ENCODE measurements at regions not wholly inside any gene's neighbourhood (a gene's known extent, or its start where the extent isn't known, plus 50 kb on each side); places are given as distances from the start of the nearest gene placed in this dataset.

DNA sequence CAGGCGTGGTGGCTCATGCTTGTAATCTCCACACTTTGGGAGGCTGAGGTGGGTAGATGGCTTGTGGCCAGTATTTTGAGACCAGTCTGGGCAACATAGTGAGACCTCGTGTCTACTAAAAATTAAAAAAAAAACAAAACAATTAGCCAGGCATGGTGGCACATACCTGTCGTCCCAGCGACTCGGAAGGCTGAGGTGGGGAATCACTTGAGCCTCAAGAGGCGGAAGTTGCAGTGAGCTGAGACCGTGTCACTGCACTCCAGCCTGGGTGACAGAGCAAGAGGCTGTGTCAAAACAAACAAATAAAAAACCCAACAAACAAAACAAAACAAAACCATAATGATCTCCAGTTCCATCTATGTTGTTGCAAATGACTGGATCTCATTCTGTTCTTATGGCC, 341.3 kb upstream of the CFAP20DC start:
- Histone ChIP-seq H3K27ac (replicated peaks) (no peak overlapping the region), H3K4me3 (replicated peaks; ENCODE audit: insufficient read depth, low read length) (no peak overlapping the region), H3K27me3 (ENCODE audit: insufficient read depth, poor library complexity, severe bottlenecking) (peaks cover 2% of the 10 kb centered on the region)
- TF ChIP-seq, protein P1, sequence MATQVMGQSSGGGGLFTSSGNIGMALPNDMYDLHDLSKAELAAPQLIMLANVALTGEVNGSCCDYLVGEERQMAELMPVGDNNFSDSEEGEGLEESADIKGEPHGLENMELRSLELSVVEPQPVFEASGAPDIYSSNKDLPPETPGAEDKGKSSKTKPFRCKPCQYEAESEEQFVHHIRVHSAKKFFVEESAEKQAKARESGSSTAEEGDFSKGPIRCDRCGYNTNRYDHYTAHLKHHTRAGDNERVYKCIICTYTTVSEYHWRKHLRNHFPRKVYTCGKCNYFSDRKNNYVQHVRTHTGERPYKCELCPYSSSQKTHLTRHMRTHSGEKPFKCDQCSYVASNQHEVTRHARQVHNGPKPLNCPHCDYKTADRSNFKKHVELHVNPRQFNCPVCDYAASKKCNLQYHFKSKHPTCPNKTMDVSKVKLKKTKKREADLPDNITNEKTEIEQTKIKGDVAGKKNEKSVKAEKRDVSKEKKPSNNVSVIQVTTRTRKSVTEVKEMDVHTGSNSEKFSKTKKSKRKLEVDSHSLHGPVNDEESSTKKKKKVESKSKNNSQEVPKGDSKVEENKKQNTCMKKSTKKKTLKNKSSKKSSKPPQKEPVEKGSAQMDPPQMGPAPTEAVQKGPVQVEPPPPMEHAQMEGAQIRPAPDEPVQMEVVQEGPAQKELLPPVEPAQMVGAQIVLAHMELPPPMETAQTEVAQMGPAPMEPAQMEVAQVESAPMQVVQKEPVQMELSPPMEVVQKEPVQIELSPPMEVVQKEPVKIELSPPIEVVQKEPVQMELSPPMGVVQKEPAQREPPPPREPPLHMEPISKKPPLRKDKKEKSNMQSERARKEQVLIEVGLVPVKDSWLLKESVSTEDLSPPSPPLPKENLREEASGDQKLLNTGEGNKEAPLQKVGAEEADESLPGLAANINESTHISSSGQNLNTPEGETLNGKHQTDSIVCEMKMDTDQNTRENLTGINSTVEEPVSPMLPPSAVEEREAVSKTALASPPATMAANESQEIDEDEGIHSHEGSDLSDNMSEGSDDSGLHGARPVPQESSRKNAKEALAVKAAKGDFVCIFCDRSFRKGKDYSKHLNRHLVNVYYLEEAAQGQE (IDR thresholded peaks at IDR 0.05; ENCODE audit: insufficient replicate concordance, low read depth): no peak
- TF ChIP-seq POLR2AphosphoS5 (IDR thresholded peaks at IDR 0.05; ENCODE audit: low read depth): no peak
- no peak for TF ChIP-seq SPI1 (IDR thresholded peaks at IDR 0.05; ENCODE audit: borderline replicate concordance, low read depth)
- no peak for TF ChIP-seq GABPA (IDR thresholded peaks at IDR 0.05; ENCODE audit: low read depth)
- TF ChIP-seq, protein P2, sequence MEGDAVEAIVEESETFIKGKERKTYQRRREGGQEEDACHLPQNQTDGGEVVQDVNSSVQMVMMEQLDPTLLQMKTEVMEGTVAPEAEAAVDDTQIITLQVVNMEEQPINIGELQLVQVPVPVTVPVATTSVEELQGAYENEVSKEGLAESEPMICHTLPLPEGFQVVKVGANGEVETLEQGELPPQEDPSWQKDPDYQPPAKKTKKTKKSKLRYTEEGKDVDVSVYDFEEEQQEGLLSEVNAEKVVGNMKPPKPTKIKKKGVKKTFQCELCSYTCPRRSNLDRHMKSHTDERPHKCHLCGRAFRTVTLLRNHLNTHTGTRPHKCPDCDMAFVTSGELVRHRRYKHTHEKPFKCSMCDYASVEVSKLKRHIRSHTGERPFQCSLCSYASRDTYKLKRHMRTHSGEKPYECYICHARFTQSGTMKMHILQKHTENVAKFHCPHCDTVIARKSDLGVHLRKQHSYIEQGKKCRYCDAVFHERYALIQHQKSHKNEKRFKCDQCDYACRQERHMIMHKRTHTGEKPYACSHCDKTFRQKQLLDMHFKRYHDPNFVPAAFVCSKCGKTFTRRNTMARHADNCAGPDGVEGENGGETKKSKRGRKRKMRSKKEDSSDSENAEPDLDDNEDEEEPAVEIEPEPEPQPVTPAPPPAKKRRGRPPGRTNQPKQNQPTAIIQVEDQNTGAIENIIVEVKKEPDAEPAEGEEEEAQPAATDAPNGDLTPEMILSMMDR (IDR thresholded peaks at IDR 0.05; ENCODE audit: insufficient read depth, low read length): no peak
- no peak for DNase-seq (ENCODE audit: low read depth in 1 of 2, low spot score in 1 of 2)

DNA sequence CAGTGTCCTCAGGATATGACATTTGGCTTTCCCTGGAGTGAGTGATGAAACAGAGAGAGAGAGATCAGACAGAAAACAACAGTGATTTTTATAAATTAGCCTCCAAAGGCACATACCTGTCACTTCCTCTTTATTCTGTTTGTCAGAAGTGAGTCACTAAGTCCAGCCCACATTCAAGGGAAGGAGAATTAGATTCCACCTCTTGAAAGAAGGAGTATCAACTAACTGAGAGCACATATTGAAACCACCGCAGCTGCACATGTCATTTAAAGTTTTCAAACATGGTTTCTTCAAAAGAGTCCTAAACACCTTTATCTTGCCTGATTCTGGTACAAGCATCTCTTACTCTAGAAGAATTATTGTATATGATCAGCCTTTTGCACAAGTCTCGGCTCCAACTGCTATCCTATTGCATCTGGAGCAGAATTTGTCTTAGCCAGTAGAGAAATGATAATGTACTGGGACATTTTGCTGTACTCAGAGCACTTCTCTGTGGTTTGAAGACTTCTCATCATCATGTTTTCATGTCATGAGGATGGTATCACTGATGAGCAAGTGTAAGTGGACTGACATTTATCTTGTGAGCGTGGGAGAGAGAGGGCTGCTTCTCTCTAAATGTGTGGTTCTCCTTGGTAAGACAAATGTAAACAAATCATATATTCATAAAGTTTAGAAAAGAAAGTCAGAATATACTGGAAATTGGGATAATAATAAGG, 338.9 kb upstream of the CFAP20DC start:
- TF ChIP-seq, protein P2 (IDR thresholded peaks at IDR 0.05; ENCODE audit: insufficient read depth, low read length): no peak
- peak; percentile 64 for TF ChIP-seq SPI1 (IDR thresholded peaks at IDR 0.05; ENCODE audit: borderline replicate concordance, low read depth)
- DNase-seq (ENCODE audit: low read depth in 1 of 2, low spot score in 1 of 2): no peak
- no peak overlapping the region for H3K4me3 ChIP-seq (replicated peaks; ENCODE audit: insufficient read depth, low read length)
- no peak overlapping the region for H3K27ac ChIP-seq (replicated peaks)
- H3K27me3 ChIP-seq (ENCODE audit: insufficient read depth, poor library complexity, severe bottlenecking): peaks cover 2% of the 10 kb centered on the region

DNA sequence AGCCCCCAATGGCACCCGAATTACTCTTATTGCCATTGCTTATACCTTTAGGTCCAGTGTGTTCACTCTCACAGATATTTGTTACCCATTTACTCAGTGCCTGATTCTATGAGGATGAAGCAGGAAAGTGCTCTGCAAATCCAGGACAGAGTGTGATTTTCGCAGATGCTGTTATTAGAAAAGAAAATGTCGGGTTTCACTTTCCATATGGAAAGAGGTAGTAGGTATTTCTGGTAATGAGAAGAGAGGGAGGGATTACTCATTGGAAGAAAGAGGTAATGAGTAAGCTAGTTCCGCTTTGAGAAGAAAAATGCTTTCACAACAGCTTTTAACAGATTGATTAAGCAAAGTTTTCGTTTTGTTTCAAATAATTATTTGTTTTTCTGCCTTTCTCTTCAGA, 336.3 kb upstream of the CFAP20DC start:
- DNase-seq (ENCODE audit: low read depth in 1 of 2, low spot score in 1 of 2): peak in 1 of 2 experiments; percentile 16
- Histone ChIP-seq H3K27ac (replicated peaks) (no peak overlapping the region), H3K4me3 (replicated peaks; ENCODE audit: insufficient read depth, low read length) (no peak overlapping the region), H3K27me3 (ENCODE audit: insufficient read depth, poor library complexity, severe bottlenecking) (peaks cover 2% of the 10 kb centered on the region)
- TF ChIP-seq POLR2AphosphoS5 (IDR thresholded peaks at IDR 0.05; ENCODE audit: low read depth) (no peak), GABPA (IDR thresholded peaks at IDR 0.05; ENCODE audit: low read depth) (no peak), SPI1 (IDR thresholded peaks at IDR 0.05; ENCODE audit: borderline replicate concordance, low read depth) (no peak)
- TF ChIP-seq, protein P2 (IDR thresholded peaks at IDR 0.05; ENCODE audit: insufficient read depth, low read length): no peak
- TF ChIP-seq, protein P1 (IDR thresholded peaks at IDR 0.05; ENCODE audit: insufficient replicate concordance, low read depth): no peak

DNA sequence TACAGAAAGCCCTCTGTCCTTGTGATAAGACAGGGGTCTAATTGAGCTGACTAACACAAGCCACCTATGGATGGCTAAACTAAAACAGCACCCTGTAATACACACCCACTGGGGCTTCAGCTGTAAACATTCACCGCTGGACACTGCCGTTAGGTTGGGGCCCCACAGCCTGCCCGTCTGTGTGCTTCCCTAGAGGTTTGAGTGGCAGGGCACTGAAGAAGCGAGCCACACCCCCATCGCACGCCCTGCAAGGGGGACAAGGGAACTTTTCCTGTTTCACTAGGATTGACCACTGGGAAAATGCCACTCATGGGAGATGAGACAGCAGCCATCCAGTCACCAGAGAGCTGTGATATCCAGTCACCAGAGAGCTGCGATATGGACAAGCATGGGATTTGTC, 335.7 kb upstream of the CFAP20DC start:
- DNase-seq (ENCODE audit: low read depth in 1 of 2, low spot score in 1 of 2): no peak
- H3K27me3 ChIP-seq (ENCODE audit: insufficient read depth, poor library complexity, severe bottlenecking): peaks cover 2% of the 10 kb centered on the region
- H3K4me3 ChIP-seq (replicated peaks; ENCODE audit: insufficient read depth, low read length): no peak overlapping the region

More for the DNA sequence above, 335.7 kb upstream of the CFAP20DC start:
- no peak overlapping the region for H3K27ac ChIP-seq (replicated peaks)
- TF ChIP-seq, protein P2 (IDR thresholded peaks at IDR 0.05; ENCODE audit: insufficient read depth, low read length): no peak
- TF ChIP-seq, protein P1 (IDR thresholded peaks at IDR 0.05; ENCODE audit: insufficient replicate concordance, low read depth): no peak
- TF ChIP-seq GABPA (IDR thresholded peaks at IDR 0.05; ENCODE audit: low read depth) (no peak), SPI1 (IDR thresholded peaks at IDR 0.05; ENCODE audit: borderline replicate concordance, low read depth) (no peak), POLR2AphosphoS5 (IDR thresholded peaks at IDR 0.05; ENCODE audit: low read depth) (no peak)

All from HL-60 (cell line).